ENCODE measurements at regions not wholly inside any gene's neighbourhood (a gene's known extent, or its start where the extent isn't known, plus 50 kb on each side); places are given as distances from the start of the nearest gene placed in this dataset.
"Not testable (repeated sequence)": the region's sequence is repeated elsewhere in the genome, so short reads cannot be mapped to it uniquely, and the experiment has no call there.

DNA sequence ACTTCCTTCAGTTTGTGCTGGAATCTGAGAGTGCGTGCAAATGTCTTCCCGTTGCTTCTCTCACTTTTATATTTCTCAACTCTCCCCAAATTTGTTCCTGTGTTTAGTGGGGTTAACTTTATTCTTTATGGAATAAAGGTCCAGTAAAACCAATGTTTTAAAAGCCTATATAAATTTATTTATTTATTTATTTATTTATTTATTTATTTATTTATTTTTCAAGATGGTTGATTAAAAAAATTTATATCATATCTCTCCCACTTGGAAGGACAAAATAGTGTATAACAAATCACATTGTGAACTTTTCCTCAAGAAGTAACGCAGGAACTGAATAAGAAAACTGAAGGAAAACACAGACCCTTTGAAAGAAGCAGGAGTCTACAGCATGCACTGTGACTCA lies 95.3 kb upstream of the ITM2A start:
- DNase-seq (ENCODE audit: low read depth): no peak

DNA sequence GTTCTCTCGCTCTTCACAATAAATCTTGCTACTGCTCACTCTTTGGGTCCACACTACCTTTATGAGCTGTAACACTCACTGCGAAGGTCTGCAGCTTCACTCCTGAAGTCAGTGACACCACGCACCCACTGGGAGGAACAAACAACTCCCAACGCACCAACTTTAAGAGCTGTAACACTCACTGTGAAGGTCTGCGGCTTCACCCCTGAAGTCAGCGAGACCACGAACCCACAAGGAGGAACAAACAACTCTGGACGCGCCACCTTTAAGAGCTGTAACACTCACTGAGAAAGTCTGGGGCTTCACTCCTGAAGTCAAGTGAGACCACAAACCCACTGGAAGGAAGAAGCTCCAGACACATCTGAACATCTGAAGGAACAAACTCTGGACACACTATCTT lies 89.5 kb upstream of the ITM2A start:
- not testable (repeated sequence) for H3K4me3 ChIP-seq (ENCODE audit: control insufficient read depth, low read depth, low read length); DNase-seq (ENCODE audit: low read depth)

More for the DNA sequence above, 95.3 kb upstream of the ITM2A start:
- TF ChIP-seq, protein P1, sequence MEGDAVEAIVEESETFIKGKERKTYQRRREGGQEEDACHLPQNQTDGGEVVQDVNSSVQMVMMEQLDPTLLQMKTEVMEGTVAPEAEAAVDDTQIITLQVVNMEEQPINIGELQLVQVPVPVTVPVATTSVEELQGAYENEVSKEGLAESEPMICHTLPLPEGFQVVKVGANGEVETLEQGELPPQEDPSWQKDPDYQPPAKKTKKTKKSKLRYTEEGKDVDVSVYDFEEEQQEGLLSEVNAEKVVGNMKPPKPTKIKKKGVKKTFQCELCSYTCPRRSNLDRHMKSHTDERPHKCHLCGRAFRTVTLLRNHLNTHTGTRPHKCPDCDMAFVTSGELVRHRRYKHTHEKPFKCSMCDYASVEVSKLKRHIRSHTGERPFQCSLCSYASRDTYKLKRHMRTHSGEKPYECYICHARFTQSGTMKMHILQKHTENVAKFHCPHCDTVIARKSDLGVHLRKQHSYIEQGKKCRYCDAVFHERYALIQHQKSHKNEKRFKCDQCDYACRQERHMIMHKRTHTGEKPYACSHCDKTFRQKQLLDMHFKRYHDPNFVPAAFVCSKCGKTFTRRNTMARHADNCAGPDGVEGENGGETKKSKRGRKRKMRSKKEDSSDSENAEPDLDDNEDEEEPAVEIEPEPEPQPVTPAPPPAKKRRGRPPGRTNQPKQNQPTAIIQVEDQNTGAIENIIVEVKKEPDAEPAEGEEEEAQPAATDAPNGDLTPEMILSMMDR (IDR thresholded peaks at IDR 0.05; ENCODE audit: control insufficient read depth, insufficient read depth, low read depth, low read length, missing control alignments): no peak
- no peak overlapping the region for H3K4me3 ChIP-seq (ENCODE audit: control insufficient read depth, low read depth, low read length)

DNA sequence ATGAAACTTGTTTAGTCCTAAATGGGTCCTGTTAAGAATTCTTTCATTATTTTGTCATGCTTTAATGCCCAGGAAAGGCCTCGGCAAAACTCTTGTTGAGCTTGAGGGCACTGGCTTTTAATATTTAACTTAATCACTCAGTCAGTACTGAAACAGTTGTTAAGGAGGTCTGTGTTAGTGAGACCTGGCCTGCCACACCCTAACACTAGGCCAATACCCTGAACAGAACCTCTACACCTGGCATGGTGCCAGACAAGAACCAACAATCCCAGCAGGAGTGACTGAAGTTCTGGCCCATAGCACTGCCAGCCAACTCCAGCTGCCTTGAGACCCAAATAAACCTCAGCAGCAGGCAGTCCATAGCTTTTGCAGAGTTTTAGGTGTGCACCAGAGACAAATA lies 85.7 kb upstream of the ITM2A start:
- DNase-seq (ENCODE audit: low read depth): no peak
- TF ChIP-seq, protein P1 (IDR thresholded peaks at IDR 0.05; ENCODE audit: control insufficient read depth, insufficient read depth, low read depth, low read length, missing control alignments): no peak
- H3K4me3 ChIP-seq (ENCODE audit: control insufficient read depth, low read depth, low read length): no peak overlapping the region

DNA sequence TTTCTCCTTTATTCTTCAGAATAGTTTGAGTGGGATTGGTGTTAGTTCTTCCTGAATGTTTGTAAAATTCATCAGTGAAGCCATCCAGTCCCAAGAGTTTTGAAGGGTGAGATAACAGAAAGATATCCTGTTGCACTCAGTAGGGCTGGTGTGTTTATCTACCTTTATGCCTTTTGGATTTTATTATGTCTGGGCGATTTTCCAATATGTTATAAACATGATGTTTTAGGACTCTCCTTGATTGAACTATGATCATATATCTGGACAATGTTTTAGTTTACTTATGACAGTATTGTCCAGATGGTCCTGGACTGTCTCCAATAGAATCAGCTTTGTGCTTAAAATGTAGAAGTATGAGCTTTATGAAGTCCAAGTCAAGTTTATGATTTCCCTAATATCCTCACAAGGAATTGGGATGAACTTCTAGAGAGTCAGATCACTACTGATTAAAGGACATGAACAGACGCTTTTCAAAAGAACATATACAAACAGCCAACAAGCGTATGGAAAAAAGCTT lies 77.6 kb upstream of the ITM2A start:
- H3K4me3 ChIP-seq (ENCODE audit: control insufficient read depth, low read depth, low read length): no peak overlapping the region
- DNase-seq (ENCODE audit: low read depth): no peak
- TF ChIP-seq, protein P1 (IDR thresholded peaks at IDR 0.05; ENCODE audit: control insufficient read depth, insufficient read depth, low read depth, low read length, missing control alignments): no peak

DNA sequence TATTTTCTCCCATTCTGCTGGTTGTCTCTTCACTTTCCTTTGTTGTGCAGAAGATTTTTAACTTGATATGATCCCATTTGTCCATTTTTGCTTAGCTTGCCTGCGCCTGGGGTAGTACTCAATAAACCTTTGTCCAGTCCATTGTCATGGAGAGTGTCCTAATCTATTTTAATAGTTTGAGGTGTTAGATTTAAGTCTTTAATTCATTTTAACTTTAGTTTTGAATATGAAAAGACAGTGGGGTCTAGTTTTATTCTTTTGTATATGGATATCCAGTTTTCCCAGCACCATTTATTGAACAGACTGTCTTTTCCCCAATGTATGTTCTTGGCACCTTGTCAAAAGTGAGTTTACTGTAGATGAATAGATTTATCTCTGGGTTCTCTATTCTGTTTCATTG lies 76.0 kb upstream of the ITM2A start:
- TF ChIP-seq, protein P1 (IDR thresholded peaks at IDR 0.05; ENCODE audit: control insufficient read depth, insufficient read depth, low read depth, low read length, missing control alignments): no peak
- no peak for DNase-seq (ENCODE audit: low read depth)
- no peak overlapping the region for H3K4me3 ChIP-seq (ENCODE audit: control insufficient read depth, low read depth, low read length)

DNA sequence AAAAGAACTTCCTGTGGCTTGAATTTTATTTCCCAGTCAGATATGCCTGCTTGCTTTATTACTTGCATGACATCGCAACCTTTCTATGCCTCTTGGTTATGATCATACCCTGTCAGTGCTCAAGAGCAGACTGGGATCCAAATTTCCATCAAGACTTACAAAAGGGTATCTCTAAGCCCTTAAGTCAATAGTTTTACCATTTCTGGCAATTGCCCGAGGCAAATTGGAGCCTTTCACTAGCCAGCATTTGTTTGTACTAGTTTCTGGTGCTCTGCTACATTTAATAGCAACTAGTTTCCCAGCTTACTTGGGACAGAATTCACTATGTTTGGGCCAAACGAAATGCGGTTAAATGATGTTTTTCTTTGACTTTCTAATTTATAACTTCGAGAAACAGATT lies 73.2 kb upstream of the ITM2A start:
- DNase-seq (ENCODE audit: low read depth): no peak

More for the DNA sequence above, 73.2 kb upstream of the ITM2A start:
- TF ChIP-seq, protein P1 (IDR thresholded peaks at IDR 0.05; ENCODE audit: control insufficient read depth, insufficient read depth, low read depth, low read length, missing control alignments): no peak
- H3K4me3 ChIP-seq (ENCODE audit: control insufficient read depth, low read depth, low read length): no peak overlapping the region
